Forelimb muscle (tissue), 1 donor: ENCODE measurements at regions not wholly inside any gene's neighbourhood (a gene's known extent, or its start where the extent isn't known, plus 50 kb on each side); places are given as distances from the start of the nearest gene placed in this dataset.
"Not testable (repeated sequence)": the region's sequence is repeated elsewhere in the genome, so short reads cannot be mapped to it uniquely, and the experiment has no call there.

ENCODE experiments used
- DNase-seq: peaks from one replicate; pipeline ENCODE4 v3.0.0-alpha.2; 2013; ENCODE audit warnings: low read depth

- DNase-seq: no peak
Measured at GRCh38 chr4:141459020-141459419, 177.4 kb upstream of the IL15 start.

GRCh38 chr4:141462361-141462760 lies 174.0 kb upstream of the IL15 start:
- DNase-seq: no peak

- DNase-seq: no peak
Measured at GRCh38 chr4:141463678-141464077, 172.7 kb upstream of the IL15 start.

- DNase-seq: no peak
Measured at GRCh38 chr4:141464366-141464765, 172.0 kb upstream of the IL15 start.

- DNase-seq: no peak
Measured at GRCh38 chr4:141465171-141465570, 171.2 kb upstream of the IL15 start.

- DNase-seq: no peak
Measured at GRCh38 chr4:141467225-141467624, 169.2 kb upstream of the IL15 start.

GRCh38 chr4:141469392-141469791 lies 167.0 kb upstream of the IL15 start:
- DNase-seq: no peak

GRCh38 chr4:141473026-141473540 lies 163.3 kb upstream of the IL15 start:
- DNase-seq: no peak

GRCh38 chr4:141473952-141474351 lies 162.4 kb upstream of the IL15 start:
- DNase-seq: no peak

- no peak for DNase-seq
Measured at GRCh38 chr4:141480950-141481349, 155.4 kb upstream of the IL15 start.

GRCh38 chr4:141484298-141484697 lies 152.1 kb upstream of the IL15 start:
- DNase-seq: not testable (repeated sequence)

- DNase-seq: no peak
Measured at GRCh38 chr4:141486375-141486997, 149.9 kb upstream of the IL15 start.

- DNase-seq: no peak
Measured at GRCh38 chr4:141497627-141498026, 138.8 kb upstream of the IL15 start.

- no peak for DNase-seq
Measured at GRCh38 chr4:141499261-141499853, 137.0 kb upstream of the IL15 start.

- DNase-seq: no peak
Measured at GRCh38 chr4:141501395-141501794, 135.0 kb upstream of the IL15 start.

GRCh38 chr4:141501931-141502330 lies 134.5 kb upstream of the IL15 start:
- DNase-seq: peak; percentile 4

GRCh38 chr4:141502755-141503154 lies 133.6 kb upstream of the IL15 start:
- no peak for DNase-seq

GRCh38 chr4:141503260-141503659 lies 133.1 kb upstream of the IL15 start:
- DNase-seq: no peak

- DNase-seq: no peak
Measured at GRCh38 chr4:141511055-141511454, 125.3 kb upstream of the IL15 start.

- no peak for DNase-seq
Measured at GRCh38 chr4:141513866-141514265, 122.5 kb upstream of the IL15 start.

GRCh38 chr4:141518222-141518621 lies 118.2 kb upstream of the IL15 start:
- DNase-seq: no peak

GRCh38 chr4:141524116-141524515 lies 112.3 kb upstream of the IL15 start:
- no peak for DNase-seq

GRCh38 chr4:141524841-141525240 lies 111.5 kb upstream of the IL15 start:
- no peak for DNase-seq

- no peak for DNase-seq
Measured at GRCh38 chr4:141530627-141531026, 105.8 kb upstream of the IL15 start.
